HG03457 (cell line): ENCODE measurements at regions not wholly inside any gene's neighbourhood (a gene's known extent, or its start where the extent isn't known, plus 50 kb on each side); places are given as distances from the start of the nearest gene placed in this dataset.

Experiments
- ATAC-seq: cut with Tn5 transposase; IDR thresholded peaks from one replicate; pipeline ENCODE4 v1.9.1; 2021; ENCODE audit warnings: moderate number of reproducible peaks; ENCODE audit not compliant: unreplicated experiment

- no peak for ATAC-seq
These were observed 617.6 kb downstream of the IRX1 start for GRCh38 chr5:4212981-4213819.

GRCh38 chr5:4215143-4215542 lies 619.5 kb downstream of the IRX1 start:
- ATAC-seq: no peak

DNA sequence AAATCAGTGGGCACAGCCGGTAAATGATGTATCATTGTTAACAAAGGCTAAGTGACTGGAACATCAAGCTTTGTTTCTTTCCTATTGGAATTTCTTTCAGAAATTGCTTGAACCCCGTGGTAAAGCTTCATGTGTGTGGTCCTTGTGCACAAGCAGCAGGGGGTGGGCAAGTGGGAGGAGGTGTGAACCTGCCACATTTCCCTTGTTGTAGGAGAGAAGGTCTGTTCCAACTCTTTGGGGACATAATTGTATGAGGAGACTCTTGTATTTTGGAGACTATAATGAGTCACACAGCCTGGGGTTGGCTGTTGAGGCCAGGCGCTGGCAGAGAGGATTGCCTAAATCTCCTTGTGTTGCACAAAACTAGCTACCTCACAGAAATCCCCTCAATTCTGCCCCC lies 620.5 kb downstream of the IRX1 start:
- no peak for ATAC-seq

DNA sequence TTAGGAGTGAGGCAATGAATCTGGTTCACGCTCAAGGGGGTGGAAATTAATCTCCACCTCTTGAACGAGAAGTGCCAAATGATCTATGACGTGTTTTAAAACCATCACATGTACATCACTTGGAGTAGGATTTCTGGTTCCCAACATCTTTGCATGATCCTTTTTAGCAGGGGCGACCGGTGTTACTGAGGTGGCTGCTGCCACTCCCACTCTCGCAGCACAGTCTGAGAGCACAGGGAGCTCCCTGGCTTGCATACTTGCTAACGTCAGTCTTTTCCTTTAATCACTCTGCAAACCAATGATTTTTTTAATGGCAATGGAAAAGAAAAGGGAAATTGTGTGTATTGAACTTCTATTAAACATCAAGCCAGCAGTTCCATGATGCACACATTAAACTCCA lies 624.4 kb downstream of the IRX1 start:
- no peak for ATAC-seq

GRCh38 chr5:4221048-4221447 lies 625.4 kb downstream of the IRX1 start:
- no peak for ATAC-seq

- ATAC-seq: no peak
These were observed 626.5 kb downstream of the IRX1 start for GRCh38 chr5:4222147-4222546.

- no peak for ATAC-seq
These were observed 627.2 kb downstream of the IRX1 start for GRCh38 chr5:4222821-4223220.

DNA sequence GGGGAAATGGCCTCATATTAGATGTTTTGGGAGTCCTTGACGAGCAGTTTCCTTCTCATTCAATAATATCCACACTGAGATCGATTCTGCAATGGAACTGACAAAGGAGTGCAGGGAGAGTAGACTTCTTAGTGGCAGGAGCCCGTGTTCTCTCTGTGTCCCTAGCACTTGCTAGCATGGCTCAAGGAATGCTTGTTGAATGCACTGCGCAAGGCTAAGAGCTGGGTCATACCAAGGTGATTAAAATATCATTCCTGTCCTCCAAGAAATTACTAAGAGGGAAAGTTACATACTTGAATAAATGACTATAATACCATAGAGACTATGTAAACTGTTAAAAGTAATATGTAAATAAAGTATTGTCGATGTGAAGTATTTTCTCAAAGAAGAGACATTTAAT lies 630.1 kb downstream of the IRX1 start:
- ATAC-seq: no peak

DNA sequence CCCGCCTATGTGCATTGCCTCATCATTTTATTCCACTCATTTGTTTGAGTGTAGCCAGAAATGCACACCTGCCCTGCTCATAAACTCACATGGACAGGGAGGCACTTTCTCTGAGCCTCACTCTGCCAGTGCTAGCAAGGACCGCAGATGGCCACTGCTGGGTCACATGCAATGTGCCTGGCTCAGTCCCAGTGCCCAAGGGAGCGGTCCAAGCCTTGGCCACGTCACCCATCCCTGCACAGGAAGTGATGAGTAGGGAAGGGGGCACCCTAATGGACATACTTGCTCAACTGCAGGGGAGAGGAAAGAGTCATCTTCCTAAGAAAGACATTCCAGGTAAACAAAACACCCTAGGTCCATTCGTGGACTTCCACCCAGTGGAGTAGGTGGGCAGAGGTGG lies 630.9 kb downstream of the IRX1 start:
- ATAC-seq: no peak

DNA sequence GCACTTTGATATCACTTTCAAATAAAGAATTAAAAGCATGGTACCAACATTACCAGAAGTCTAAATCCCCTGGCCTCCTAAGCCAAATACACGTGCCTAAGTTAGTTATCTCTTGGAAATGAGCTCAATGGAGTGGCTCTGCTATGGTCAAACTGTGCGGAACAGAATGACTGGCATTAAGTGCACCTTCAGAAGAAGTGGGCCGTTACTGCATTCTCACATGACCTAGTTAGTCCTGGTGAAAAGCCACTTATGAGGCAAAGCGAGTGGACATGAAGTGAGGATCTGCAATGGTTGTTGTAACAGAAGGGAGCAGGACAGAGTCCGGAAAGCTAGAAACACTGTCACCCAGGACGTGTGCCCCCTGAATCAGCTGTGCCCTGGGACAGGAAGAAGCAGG lies 633.1 kb downstream of the IRX1 start:
- no peak for ATAC-seq

GRCh38 chr5:4229414-4230292 lies 634.0 kb downstream of the IRX1 start:
- no peak for ATAC-seq

DNA sequence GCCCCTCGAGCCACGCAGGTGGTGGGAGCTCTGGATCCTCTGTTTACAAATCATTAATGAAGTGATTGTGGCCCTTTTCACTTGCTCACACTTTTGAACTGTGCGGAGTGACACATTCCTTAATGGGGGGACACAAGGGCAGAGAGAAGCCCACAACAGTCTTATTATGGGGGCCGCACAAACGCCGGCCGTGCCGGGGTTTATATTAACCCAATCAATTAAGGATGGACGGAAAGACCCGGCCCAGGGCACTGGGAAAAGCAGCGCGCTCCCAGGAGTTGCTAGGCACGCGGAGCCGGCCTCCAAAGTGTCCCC lies 634.8 kb downstream of the IRX1 start:
- ATAC-seq: no peak

DNA sequence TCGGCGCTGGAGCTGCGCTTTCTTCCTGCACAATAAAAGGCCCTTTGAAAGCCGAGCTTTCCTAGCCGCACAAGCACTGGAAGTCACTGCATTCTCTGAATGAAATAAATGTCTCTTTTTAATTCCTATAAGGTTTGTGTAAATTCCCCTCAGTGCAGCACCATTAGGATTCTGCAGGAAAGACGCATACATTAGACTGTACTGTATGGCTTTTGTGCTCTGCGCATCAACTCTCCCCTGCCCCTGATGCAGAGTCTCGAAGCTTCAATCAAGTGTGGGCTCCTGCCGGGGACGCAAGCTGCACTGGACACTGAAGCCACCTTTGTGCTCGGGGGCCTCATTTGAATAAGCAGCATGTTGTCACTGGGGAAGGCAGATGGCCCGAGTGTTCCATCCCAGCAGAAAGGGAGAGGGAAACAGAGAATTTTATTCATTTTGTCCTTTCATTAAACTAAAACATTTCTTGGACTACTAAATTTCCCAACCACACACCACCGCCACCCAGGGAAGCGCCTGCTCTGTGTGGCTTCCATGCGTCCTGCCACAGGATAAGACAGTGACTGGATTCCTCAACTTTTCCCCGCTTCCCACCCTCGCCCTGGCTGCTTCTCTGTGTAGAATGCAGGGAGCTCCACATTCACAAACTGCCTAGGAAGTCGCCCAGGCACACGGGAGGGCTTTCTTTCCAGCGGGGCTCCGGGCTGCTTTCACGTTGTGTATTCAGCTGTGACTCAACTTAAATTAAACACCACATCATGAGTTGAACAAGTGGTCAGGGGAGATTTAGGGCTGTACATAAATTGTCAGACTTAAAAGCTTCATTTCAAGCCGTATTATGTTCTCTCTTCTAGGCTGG lies 635.4 kb downstream of the IRX1 start:
- no peak for ATAC-seq

DNA sequence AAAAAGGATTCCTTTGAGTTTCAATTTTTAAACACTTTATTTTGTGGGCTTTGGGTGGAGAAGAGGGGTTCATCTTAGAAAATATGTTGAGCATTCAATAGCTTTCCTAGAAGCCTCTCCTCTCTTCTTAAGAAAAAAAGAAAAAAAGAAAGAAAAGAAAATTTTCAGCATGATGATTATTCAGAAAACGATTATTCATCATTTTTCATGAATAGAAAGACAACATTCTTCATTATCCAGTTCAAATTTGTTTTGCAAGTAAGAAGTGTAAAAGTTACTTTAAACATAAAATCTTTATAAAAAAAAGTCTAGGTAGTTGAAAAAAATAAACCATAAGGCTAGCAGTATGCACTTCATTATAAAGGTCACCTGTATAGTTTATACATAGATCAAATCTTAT lies 636.5 kb downstream of the IRX1 start:
- ATAC-seq: no peak

GRCh38 chr5:4233671-4234070 lies 638.0 kb downstream of the IRX1 start:
- ATAC-seq: no peak

- no peak for ATAC-seq
These were observed 648.0 kb downstream of the IRX1 start for GRCh38 chr5:4243479-4244264.

- no peak for ATAC-seq
These were observed 648.7 kb downstream of the IRX1 start for GRCh38 chr5:4244306-4244705.

GRCh38 chr5:4245076-4245475 lies 649.4 kb downstream of the IRX1 start:
- ATAC-seq: no peak

GRCh38 chr5:4245511-4245910 lies 649.9 kb downstream of the IRX1 start:
- ATAC-seq: no peak

- ATAC-seq: no peak
These were observed 650.8 kb downstream of the IRX1 start for GRCh38 chr5:4246447-4246846.

DNA sequence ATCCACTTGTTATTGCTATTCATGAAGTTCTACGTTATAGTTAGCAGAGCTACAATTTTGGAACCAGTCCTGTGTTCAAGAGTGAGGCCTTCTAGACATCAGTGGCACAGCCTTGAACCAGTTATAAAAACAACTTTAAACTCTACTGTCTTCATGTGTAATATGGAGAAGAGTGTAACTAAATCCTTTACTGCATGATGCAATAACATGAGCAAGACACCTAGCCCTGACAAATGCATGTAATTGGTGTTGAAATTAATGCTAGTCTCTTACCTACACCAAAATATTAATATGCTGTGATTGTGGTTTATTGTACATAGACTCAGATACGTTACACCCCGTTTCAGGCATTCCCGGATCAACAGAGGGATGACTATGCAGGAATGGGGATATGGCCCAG lies 654.6 kb downstream of the IRX1 start:
- ATAC-seq: no peak
